Body of pancreas (tissue), 4 donors: ENCODE measurements at regions not wholly inside any gene's neighbourhood (a gene's known extent, or its start where the extent isn't known, plus 50 kb on each side); places are given as distances from the start of the nearest gene placed in this dataset.

Experiments
- CTCF ChIP-seq, 7 experiments: fragments of 450-650 bp in 4 of 7; fragments of 200-600 bp in 3 of 7; sonication (generic) in 3 of 7; IDR thresholded peaks; one replicate each; pipeline ENCODE4 v1.5.1; 2016 to 2019; ENCODE audit warnings: antibody characterized with exemption in 7 of 7
- POLR2A ChIP-seq, 3 donors: fragments of 450-650 bp; IDR thresholded peaks; one replicate each; pipeline ENCODE4 v1.6.1; 2016; ENCODE audit warnings: antibody characterized with exemption in 3 of 3, mild to moderate bottlenecking in 2 of 3

GRCh38 chrX:63101879-63102620 is 249.1 kb downstream of the SPIN4 start:
- TF ChIP-seq CTCF (IDR thresholded peaks at IDR 0.05) (no peak), POLR2A (IDR thresholded peaks at IDR 0.05) (no peak)
